22Rv1 (cell line): ENCODE measurements at regions not wholly inside any gene's neighbourhood (a gene's known extent, or its start where the extent isn't known, plus 50 kb on each side); places are given as distances from the start of the nearest gene placed in this dataset.
A peak's percentile ranks its signal among the peaks of the same experiment; 100 is the strongest.

Source experiments
- H3K27ac ChIP-seq: fragments of 450-650 bp; 2 replicates; pipeline ENCODE4 v1.5.1; 2017
- ZFX ChIP-seq: fragments of 450-650 bp; IDR thresholded peaks from 2 replicates; pipeline ENCODE4 v1.6.1; 2017; ENCODE audit warnings: antibody characterized with exemption, borderline replicate concordance
- TF ChIP-seq, protein P1 (sequence below): fragments of 450-650 bp; IDR thresholded peaks from 2 replicates; pipeline ENCODE4 v1.5.1; 2017; ENCODE audit warnings: mild to moderate bottlenecking

GRCh38 chr12:68402422-68402821, 70.3 kb upstream of the MDM1 start:
- no peak for TF ChIP-seq ZFX

GRCh38 chr12:68403296-68403695, 71.1 kb upstream of the MDM1 start:
- H3K27ac ChIP-seq, result no peak overlapping the region
- TF ChIP-seq, protein P1, sequence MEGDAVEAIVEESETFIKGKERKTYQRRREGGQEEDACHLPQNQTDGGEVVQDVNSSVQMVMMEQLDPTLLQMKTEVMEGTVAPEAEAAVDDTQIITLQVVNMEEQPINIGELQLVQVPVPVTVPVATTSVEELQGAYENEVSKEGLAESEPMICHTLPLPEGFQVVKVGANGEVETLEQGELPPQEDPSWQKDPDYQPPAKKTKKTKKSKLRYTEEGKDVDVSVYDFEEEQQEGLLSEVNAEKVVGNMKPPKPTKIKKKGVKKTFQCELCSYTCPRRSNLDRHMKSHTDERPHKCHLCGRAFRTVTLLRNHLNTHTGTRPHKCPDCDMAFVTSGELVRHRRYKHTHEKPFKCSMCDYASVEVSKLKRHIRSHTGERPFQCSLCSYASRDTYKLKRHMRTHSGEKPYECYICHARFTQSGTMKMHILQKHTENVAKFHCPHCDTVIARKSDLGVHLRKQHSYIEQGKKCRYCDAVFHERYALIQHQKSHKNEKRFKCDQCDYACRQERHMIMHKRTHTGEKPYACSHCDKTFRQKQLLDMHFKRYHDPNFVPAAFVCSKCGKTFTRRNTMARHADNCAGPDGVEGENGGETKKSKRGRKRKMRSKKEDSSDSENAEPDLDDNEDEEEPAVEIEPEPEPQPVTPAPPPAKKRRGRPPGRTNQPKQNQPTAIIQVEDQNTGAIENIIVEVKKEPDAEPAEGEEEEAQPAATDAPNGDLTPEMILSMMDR, result no peak
- no peak for TF ChIP-seq ZFX

More at GRCh38 chr12:68402422-68402821, 70.3 kb upstream of the MDM1 start:
- no peak overlapping the region for H3K27ac ChIP-seq

DNA sequence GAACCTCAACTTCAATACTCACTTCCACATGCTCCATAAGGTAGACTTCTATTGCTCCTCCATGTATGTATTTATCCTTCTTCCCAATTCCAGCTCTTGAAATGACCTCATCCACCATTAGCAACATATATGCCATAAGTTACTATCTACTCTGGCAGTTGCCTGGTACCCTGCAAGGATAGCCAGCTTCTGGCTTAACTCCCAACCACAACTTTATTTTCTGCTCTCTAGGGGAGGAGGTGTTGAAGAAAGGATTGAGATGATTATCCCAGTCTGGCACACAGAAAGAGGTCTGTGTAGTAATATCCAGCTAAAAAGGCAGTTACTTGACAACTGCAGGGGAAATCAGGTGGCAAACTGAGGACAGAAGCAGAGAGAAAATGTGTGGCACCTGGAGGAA, 71.5 kb upstream of the MDM1 start:
- no peak overlapping the region for H3K27ac ChIP-seq
- TF ChIP-seq ZFX, result no peak
- TF ChIP-seq, protein P1, result no peak

GRCh38 chr12:68405343-68405781, 73.2 kb upstream of the MDM1 start:
- H3K27ac ChIP-seq, result no peak overlapping the region
- TF ChIP-seq, protein P1, result no peak
- TF ChIP-seq ZFX, result no peak

DNA sequence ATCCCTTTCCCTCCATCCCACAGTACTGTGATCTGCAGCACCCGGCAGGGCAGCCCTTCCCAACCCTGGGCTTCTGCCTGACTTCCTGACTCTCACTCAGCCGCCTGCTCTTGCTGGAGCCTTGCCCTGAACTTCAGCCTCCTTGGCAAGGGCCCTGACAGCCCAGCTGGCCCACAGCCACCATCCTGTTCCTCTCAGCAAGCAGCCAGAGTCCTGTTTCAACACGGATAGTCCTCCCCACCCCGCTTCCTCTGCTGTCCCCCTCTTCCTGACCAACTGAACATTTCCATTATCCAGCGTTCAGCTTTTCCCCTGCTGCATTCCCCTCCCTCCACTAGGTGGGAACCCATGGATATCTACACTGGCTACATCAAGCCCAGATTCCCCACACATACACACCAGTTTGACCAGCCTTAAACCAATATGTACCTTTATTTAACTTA, 74.0 kb upstream of the MDM1 start:
- peak overlapping the region; percentile 20; the same call in 1 of the 2 replicates for H3K27ac ChIP-seq
- TF ChIP-seq, protein P1, result peak; percentile 57
- TF ChIP-seq ZFX, result no peak

GRCh38 chr12:68406911-68407310, 74.7 kb upstream of the MDM1 start:
- no peak for TF ChIP-seq ZFX
- TF ChIP-seq, protein P1, result no peak
- H3K27ac ChIP-seq, result peak overlapping the region; percentile 20; the same call in 1 of the 2 replicates

DNA sequence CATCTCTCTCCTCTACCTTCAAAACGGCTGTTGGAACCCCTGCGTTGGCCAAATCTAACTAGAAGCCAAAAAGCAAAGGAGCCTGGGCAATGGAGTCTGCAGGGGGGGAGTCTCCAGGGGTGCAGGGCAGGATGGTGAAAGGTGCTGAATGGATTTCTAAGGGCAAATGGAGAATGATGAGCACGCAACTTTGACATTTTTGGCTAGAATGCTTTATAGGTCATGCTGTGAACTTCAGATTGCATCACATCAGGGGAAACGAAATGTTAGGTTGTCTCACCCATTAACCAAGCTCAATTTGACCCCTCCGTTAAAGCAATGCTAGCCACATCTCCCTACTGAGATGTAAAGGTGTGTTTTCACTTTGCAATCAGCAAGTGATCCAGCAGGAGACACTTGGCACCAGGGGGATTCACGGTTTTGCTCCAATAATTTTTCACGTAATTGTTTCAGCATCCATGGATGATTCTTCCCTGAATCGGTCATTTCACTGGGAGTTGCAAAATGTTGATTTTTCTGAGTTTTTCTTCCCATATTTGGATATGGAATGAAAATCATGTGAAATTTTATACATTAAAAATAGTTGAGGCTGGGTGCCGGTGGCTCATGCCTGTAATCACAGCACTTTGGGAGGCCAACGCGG, 78.0 kb upstream of the MDM1 start:
- TF ChIP-seq, protein P1, result no peak
- no peak for TF ChIP-seq ZFX
- no peak overlapping the region for H3K27ac ChIP-seq

- H3K27ac ChIP-seq, result no peak overlapping the region
- TF ChIP-seq ZFX, result no peak
- TF ChIP-seq, protein P1, result no peak
These were observed 79.2 kb upstream of the MDM1 start for GRCh38 chr12:68411371-68411770.
